RWPE2 (cell line): ENCODE measurements at regions not wholly inside any gene's neighbourhood (a gene's known extent, or its start where the extent isn't known, plus 50 kb on each side); places are given as distances from the start of the nearest gene placed in this dataset.

ENCODE experiments used
- ATAC-seq: fragments of 200-7000 bp; cut with Tn5 transposase; 3 replicates; pipeline ENCODE4 v1.9.1; 2021; ENCODE audit warnings: low read depth
- DNase-seq: peaks from one replicate; pipeline ENCODE4 v3.0.0-alpha.2; 2020; ENCODE audit warnings: low spot score
- H3K27ac ChIP-seq: fragments of 450-650 bp; 2 replicates; pipeline ENCODE4 v1.5.1; 2017; ENCODE audit warnings: mild to moderate bottlenecking; ENCODE audit not compliant: poor library complexity, severe bottlenecking
- H3K27me3 ChIP-seq: fragments of 250-450 bp; sonication (Bioruptor Pico); 2 replicates; pipeline ENCODE4 v1.5.1; 2021; ENCODE audit warnings: mild to moderate bottlenecking, moderate library complexity; ENCODE audit not compliant: insufficient read depth, poor library complexity, severe bottlenecking
- H3K36me3 ChIP-seq: fragments of 250-450 bp; sonication (Bioruptor Pico); 2 replicates; pipeline ENCODE4 v1.5.1; 2020; ENCODE audit warnings: low read depth, mild to moderate bottlenecking, moderate library complexity
- H3K4me1 ChIP-seq: fragments of 250-450 bp; sonication (Bioruptor Pico); 2 replicates; pipeline ENCODE4 v1.5.1; 2021; ENCODE audit warnings: mild to moderate bottlenecking, moderate library complexity; ENCODE audit not compliant: insufficient read depth, poor library complexity, severe bottlenecking
- H3K4me3 ChIP-seq: fragments of 250-450 bp; sonication (Bioruptor Pico); 2 replicates; pipeline ENCODE4 v1.5.1; 2021; ENCODE audit warnings: mild to moderate bottlenecking, moderate library complexity; ENCODE audit not compliant: severe bottlenecking
- H3K9me3 ChIP-seq: fragments of 250-450 bp; sonication (Bioruptor Pico); 2 replicates; pipeline ENCODE4 v1.5.1; 2021; ENCODE audit warnings: mild to moderate bottlenecking, moderate library complexity; ENCODE audit not compliant: severe bottlenecking
- CTCF ChIP-seq: fragments of 450-650 bp; IDR thresholded peaks from one replicate; pipeline ENCODE4 v1.5.1; 2017; ENCODE audit warnings: mild to moderate bottlenecking, moderate library complexity; ENCODE audit not compliant: poor library complexity, severe bottlenecking

GRCh38 chr5:158283397-158283796, 424.5 kb upstream of the CLINT1 start:
- Histone ChIP-seq H3K9me3 (no peaks in the 10 kb centered on the region), H3K36me3 (no peaks in the 10 kb centered on the region), H3K4me3 (no peak overlapping the region), H3K4me1 (peaks cover 3% of the 10 kb centered on the region), H3K27me3 (no peaks in the 10 kb centered on the region), H3K27ac (no peak overlapping the region)
- no peak for DNase-seq
- no peak for ATAC-seq
- TF ChIP-seq CTCF: no peak

- ATAC-seq (no peak), DNase-seq (no peak)
- Histone ChIP-seq H3K36me3 (no peaks in the 10 kb centered on the region), H3K4me1 (no peaks in the 10 kb centered on the region), H3K27me3 (no peaks in the 10 kb centered on the region), H3K4me3 (no peak overlapping the region), H3K9me3 (no peaks in the 10 kb centered on the region), H3K27ac (no peak overlapping the region)
- no peak for TF ChIP-seq CTCF
Observed at GRCh38 chr5:158278216-158278925, 419.4 kb upstream of the CLINT1 start.

GRCh38 chr5:158277276-158277675, 418.3 kb upstream of the CLINT1 start:
- H3K4me3 ChIP-seq: no peak overlapping the region
- no peak overlapping the region for H3K27ac ChIP-seq
- no peaks in the 10 kb centered on the region for H3K4me1 ChIP-seq
- no peaks in the 10 kb centered on the region for H3K9me3 ChIP-seq
- no peak for ATAC-seq
- no peak for TF ChIP-seq CTCF
- no peak for DNase-seq
- no peaks in the 10 kb centered on the region for H3K36me3 ChIP-seq
- H3K27me3 ChIP-seq: no peaks in the 10 kb centered on the region

GRCh38 chr5:158276692-158277091, 417.7 kb upstream of the CLINT1 start:
- Histone ChIP-seq H3K36me3 (no peaks in the 10 kb centered on the region), H3K27me3 (no peaks in the 10 kb centered on the region), H3K4me3 (no peak overlapping the region), H3K9me3 (no peaks in the 10 kb centered on the region), H3K27ac (no peak overlapping the region), H3K4me1 (no peaks in the 10 kb centered on the region)
- no peak for TF ChIP-seq CTCF
- DNase-seq: no peak
- ATAC-seq: no peak

- H3K27me3 ChIP-seq: no peaks in the 10 kb centered on the region
- ATAC-seq: no peak
- no peak for DNase-seq
- H3K36me3 ChIP-seq: no peaks in the 10 kb centered on the region
- H3K9me3 ChIP-seq: no peaks in the 10 kb centered on the region
- no peaks in the 10 kb centered on the region for H3K4me1 ChIP-seq
- TF ChIP-seq CTCF: no peak
- no peak overlapping the region for H3K27ac ChIP-seq
- H3K4me3 ChIP-seq: no peak overlapping the region
Observed at GRCh38 chr5:158275511-158275910, 416.6 kb upstream of the CLINT1 start.
